GM18505 (cell line): ENCODE measurements at regions not wholly inside any gene's neighbourhood (a gene's known extent, or its start where the extent isn't known, plus 50 kb on each side); places are given as distances from the start of the nearest gene placed in this dataset.

Experiments
- ATAC-seq: cut with Tn5 transposase; IDR thresholded peaks from one replicate; pipeline ENCODE4 v1.9.1; 2021; ENCODE audit not compliant: unreplicated experiment
- POLR2A ChIP-seq: IDR thresholded peaks from 4 replicates; pipeline ENCODE4 v1.6.1; 2011; ENCODE audit warnings: borderline replicate concordance; ENCODE audit not compliant: insufficient read depth, insufficient read length; ENCODE audit errors: extremely low read depth

DNA sequence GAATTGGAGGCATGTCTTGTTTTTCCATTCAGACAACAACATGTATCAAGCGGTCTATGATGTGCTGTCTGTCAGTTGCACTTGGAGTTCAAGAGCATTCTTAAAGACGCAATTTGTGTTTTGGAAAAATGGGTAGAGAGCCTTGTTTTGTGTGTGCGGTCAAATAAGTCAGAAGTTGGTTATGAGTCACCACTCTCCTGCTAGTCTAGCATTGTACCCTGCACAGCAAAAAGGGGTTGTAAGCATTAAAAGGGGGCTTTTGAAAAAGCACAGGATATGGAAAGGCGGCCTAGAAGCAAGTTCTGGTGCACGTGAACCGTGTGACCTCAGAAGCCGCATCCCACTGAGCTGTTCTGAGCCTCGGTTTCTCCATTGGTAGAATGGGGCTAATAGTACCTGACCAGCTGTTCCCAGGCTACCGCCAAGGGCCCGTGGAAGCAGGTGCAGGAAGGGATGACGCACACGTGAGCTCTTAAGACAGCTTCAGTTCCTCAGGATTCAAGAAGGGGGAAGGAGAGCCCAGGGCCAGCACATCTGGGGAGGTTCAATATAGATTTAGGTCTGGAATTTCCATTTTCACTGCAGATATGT is 61.6 kb upstream of the SNX9 start:
- TF ChIP-seq POLR2A: no peak
- peak; percentile 35 for ATAC-seq

DNA sequence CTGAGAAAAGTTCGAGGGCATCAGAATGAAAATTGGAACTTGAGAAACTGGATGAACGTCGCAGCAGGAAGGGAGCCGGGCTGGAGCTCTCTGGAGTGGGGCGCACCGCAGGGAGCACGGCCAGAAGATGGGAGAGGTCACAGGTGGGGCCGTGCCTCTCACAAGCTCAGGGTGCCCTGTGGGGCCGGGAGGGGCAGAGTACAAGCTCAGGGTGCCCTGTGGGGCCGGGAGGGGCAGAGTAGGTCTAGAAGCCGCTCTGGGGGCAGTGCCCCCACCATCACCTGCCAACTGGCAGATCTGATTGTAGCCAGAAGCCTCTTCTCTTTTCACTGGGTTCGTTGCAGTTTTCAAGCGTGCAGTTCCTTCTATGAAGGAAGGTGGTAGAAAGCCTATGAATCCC is 61.1 kb upstream of the SNX9 start:
- ATAC-seq: no peak
- TF ChIP-seq POLR2A: no peak

DNA sequence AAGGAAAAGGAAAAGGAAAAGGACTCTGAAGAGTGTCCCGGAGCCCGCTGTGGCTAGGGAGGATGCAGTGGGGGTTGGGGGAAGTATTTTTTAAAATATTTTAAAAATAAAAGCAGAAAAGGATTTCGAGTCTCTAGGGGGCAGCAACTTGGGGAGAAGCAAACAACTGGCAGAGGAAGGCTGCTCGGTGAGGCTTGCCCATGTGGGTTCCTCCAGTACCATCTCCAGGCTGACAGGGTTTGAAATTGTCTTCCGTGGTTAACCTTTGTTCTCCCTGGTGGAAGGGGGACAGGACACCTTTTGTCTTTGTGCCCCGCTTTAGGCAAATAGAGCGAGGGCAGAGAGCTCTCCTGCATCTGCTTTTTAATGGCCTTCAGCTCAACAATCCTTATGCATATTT is 60.4 kb upstream of the SNX9 start:
- no peak for ATAC-seq
- TF ChIP-seq POLR2A: no peak

DNA sequence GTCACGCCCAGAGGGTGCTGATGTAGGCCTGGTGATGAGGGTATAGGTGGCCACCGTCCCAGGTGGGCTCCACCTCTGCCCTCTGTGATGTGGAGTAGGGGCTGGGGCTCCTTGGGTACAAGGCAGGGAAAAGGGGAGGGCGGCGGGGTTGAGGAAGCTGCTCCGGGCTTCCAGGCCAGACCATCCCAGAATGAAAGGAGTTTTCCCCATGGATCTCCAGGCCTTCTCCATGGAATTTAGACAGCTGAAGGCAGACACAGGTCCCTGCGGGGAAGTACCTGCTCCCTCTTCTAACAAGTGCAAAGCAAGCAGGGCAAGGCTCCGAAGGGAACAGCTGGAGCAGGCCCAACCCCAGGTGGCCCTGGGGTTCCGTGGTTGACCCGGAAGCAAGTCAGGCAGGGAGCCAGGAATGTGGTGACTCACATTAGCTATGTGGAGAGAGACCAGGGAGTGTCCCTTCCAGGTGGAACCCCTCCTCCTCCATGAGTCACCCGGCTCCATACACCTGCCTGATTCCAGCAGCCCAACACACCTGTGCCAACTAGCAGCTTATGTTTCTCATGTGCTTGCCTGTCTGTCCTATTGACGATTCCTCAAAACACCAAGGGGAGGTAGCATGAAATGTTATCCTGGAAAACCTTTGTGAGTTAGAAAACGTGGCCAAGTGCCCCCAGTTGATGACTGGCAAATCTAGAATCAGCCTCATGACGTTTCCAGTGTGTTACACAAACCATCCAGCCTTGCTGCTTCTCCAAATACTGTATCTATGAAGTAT is 59.7 kb upstream of the SNX9 start:
- no peak for TF ChIP-seq POLR2A
- ATAC-seq: no peak

DNA sequence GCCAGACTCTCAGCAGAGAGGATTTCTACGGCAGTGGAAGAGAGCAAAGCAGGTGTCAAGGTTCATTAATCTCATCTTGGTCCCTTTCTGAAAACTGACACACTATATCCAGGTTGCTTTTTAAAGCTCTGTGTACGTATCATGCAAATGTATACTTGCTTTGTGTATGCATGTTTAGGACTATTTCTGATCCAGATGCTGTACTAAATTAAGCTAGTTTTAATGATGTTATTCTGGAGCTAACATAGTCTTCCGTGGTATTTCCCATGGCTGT is 59.2 kb upstream of the SNX9 start:
- TF ChIP-seq POLR2A: no peak
- no peak for ATAC-seq

DNA sequence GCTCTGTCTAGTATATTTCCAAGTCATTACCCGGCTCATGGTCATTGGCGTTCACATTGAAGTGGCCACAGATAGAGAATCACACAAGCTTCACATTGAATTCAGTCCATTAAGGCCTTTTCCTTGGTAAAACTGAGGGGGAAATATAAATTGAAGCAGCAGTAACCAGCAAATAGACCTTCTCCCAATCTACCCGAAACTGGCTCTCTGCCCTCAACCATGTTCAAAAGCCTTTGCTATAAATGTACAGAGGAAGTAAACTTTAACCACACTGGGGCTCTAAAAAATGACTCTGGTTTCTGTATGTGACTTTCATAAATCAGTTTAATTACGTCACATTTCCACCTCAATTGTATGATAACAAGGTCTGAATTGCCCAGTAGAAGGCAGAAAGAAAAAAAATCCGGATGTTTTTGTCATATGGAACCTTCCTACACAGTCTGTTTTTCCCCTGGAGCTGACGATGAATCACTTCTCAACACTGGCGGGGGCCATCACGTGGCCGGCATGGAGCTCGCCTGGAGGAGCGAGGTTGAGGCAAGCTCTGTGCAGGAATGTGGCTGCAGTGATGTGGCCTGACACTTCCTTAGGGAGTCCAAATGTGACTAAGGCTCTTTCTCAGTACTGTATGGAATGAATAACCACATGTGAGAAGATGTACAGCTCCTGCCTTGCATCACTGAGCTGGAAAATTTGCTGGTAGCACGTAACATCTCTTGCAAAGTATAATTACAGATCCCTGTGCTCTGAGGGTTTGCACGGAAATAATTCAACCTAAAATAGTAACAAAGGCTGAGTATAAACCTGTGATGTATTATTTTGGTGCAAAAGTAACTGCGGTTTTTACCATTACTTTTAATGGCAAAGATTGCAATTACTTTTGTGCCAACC is 58.6 kb upstream of the SNX9 start:
- no peak for TF ChIP-seq POLR2A
- ATAC-seq: peak; percentile 49

DNA sequence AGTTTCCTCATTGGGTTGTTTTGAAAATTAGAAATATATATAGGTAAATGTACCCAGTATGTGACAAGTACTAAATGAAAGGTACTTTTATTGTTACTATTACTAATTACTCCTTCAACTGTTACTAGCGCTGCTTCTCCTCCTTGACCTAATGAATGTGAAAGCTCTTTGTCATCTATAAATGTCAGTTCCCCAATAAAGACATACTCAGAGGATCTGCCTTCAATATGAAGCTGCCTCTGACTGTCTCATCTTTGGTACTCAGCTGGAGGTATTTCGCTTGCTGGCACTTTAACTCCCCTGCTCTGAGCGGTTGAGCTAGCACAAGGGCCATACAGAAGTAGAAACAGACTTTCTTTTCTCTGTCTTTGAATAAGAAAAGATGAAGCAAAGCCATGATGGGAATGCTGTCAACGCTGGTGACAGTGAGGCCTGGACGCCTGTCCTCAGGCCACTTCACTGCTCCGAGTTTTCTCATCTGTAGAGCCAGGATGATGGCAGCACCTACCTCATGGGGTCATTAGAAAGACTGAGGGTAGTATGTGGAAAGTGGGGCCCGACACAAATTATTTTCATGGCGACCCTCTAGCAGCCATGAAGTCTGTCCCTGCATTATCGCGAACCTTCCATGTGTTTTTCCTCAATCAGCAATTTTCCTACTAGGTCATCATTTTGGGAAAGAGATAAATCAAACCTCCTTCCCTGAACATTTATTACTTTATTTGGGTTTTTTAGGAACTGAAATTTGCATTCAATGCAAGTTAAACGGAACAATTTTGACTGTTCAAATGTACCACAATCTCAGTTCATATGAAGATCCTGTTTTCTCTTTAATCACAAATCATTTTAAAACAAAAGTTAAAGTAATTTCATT is 55.9 kb upstream of the SNX9 start:
- no peak for TF ChIP-seq POLR2A
- ATAC-seq: no peak

DNA sequence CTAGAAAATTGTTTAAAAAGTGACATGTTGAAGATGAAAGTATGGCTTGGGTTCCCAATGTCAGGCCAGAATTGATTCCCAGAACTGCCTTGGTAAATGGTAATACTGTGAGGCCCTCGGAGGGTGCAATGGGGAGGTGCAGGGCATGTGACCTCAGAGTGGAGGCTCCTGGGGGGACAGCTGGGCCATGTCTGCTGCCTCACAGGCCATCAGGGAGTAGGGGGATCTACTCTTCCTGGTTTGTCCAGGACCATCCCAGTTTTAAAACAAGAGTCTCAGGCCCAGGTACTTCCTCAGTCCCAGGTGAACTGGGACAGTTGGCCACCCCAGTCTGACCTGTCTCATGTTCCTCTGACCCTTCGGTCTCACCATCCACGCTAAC is 55.3 kb upstream of the SNX9 start:
- no peak for TF ChIP-seq POLR2A

DNA sequence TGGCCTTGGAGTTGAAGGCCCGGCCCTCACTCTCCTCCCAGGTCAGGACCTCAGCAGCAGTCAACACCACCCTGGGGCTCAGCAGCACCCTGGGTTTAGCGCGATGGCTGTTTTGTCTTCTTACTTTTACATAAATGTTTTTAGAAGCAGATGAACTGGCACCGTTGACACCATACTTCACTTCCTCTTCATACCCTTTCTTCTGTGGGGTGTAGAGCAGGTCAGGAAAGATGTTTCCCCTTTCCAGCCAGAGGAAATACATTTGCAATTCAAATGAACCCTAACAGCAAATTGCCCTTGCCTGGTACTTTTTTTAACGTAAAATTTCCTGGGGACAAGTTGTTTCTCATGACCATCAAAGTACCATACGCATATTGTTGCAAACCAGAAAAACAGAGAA is 54.7 kb upstream of the SNX9 start:
- ATAC-seq: no peak

More for the DNA sequence above, 55.3 kb upstream of the SNX9 start:
- ATAC-seq: no peak

DNA sequence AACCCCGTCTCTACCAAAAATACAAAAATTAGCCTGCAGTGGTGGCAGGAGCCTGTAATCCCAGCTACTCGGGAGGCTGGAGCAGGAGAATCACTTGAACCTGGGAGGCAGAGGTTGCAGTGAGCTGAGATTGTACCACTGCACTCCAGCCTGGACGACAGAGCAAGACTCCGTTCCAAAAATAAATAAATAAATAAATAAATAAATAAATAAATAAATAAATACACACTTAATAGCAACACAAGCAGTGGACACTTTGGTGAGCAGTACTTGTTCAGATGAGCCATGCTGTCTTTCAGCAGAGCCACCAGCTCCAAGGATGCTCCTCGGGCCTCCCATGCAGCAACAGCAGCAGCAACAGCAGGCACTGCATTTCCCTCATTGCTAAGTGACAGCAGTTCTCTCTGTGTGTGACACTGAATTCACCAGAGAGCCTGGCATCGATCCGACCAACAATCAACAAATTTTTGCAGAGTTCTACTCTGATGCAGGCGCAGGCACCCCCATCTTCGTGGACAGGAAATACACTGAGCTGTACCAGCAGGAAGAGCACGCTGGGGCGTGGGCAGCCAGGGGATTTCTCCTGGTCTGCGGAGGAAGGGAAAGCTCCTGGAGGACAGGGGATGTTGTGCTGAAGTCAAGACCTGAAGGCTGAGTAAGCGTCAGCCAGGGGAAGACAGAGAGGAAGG is 54.0 kb upstream of the SNX9 start:
- TF ChIP-seq POLR2A: no peak
- ATAC-seq: no peak

More for the DNA sequence above, 54.7 kb upstream of the SNX9 start:
- no peak for TF ChIP-seq POLR2A

DNA sequence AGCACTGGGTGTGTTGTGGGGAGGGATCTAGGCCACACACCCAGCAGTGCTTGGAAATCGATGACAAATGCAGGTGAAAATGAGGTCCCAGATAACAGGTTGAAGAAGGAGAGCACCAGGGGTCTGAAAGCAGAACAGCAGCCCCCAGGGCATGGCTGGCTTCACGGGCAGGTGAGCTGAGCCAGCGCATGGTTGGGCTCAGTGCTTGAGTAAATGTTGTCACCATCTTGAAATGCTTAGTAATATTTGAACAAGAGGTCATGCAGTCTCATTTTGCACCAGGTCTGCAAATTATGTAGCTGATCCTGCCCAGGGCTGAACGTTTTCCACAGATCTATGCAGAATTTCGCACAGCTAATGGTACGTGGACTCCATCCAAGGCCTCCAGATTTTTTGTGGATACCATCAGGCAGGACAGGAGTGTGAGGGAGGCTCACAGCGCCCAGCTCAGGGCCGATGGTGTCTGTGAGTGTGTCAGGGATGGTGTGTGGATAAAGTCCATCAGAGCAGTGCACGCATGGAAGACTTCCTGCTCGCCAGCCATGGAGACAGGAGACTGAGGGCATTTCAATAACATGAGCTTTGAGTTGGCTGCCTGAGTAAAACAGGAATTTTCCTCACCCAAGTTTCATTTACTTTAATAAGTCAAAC is 53.1 kb upstream of the SNX9 start:
- ATAC-seq: no peak
- no peak for TF ChIP-seq POLR2A

DNA sequence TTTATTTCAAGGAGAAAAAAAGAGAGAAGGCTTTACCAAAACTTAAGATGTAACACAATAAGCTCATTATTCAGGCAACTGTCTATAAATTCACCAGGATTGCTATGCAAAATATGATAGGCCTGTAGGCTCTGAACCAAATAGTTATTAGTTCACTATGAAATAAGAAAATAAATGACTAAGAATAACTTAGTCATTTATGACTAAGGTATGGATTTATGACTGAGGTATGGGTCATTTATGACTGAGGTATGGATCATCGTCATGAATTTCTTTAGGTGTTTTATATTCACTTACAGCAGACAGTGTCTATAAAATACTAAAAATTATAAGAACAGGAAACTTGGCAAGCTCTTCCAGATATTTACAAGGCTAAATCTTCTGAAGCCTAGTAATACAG is 52.1 kb upstream of the SNX9 start:
- no peak for ATAC-seq
- no peak for TF ChIP-seq POLR2A
